Calu3 (cell line): ENCODE measurements at regions not wholly inside any gene's neighbourhood (a gene's known extent, or its start where the extent isn't known, plus 50 kb on each side); places are given as distances from the start of the nearest gene placed in this dataset.

Experiments
- BruUV-seq: library from RNA; stranded (reverse); fragments of 400-500 nt; replicated peaks from 2 replicates; lab custom pipeline; 2021; lab: Mats Ljungman, UMichigan
- CTCF ChIA-PET: fragments of 300-600 bp; sonication (Branson Sonifier 250); formaldehyde crosslinking; loops from one replicate; lab custom pipeline; 2022; ENCODE audit warnings: antibody characterized with exemption; lab: Charles Lee
- DNase-seq: peaks from one replicate; pipeline ENCODE4 v3.0.0; 2022
- H3K27ac Mint-ChIP-seq: one replicate; pipeline ENCODE4 v1.8.0; 2022; ENCODE audit warnings: mixed read lengths; ENCODE audit not compliant: unreplicated experiment
- H3K27me3 Mint-ChIP-seq: one replicate; pipeline ENCODE4 v1.8.0; 2022; ENCODE audit warnings: mixed read lengths; ENCODE audit not compliant: unreplicated experiment
- H3K36me3 Mint-ChIP-seq: one replicate; pipeline ENCODE4 v1.8.0; 2022; ENCODE audit warnings: mild to moderate bottlenecking, moderate library complexity, mixed read lengths; ENCODE audit not compliant: insufficient read depth, unreplicated experiment
- H3K4me1 Mint-ChIP-seq: one replicate; pipeline ENCODE4 v1.8.0; 2022; ENCODE audit warnings: mild to moderate bottlenecking, low read depth, mixed read lengths; ENCODE audit not compliant: unreplicated experiment
- H3K4me3 Mint-ChIP-seq: one replicate; pipeline ENCODE4 v1.8.0; 2022; ENCODE audit warnings: mild to moderate bottlenecking, low read depth, moderate library complexity, mixed read lengths; ENCODE audit not compliant: unreplicated experiment
- H3K9me3 Mint-ChIP-seq: one replicate; pipeline ENCODE4 v1.8.0; 2022; ENCODE audit warnings: low read depth, mixed read lengths; ENCODE audit not compliant: unreplicated experiment
- intact Hi-C: fragments of 100-400 bp; cut with micrococcal nuclease; formaldehyde crosslinking; loops from one replicate; pipeline ENCODE4 v1.10.0; 2022; ENCODE audit not compliant: unreplicated experiment
- TF ChIP-seq, protein P1 (sequence below): fragments of 200-600 bp; IDR thresholded peaks from one replicate; pipeline ENCODE4 v1.8.0; 2022; ENCODE audit warnings: antibody characterized with exemption; ENCODE audit not compliant: unreplicated experiment

DNA sequence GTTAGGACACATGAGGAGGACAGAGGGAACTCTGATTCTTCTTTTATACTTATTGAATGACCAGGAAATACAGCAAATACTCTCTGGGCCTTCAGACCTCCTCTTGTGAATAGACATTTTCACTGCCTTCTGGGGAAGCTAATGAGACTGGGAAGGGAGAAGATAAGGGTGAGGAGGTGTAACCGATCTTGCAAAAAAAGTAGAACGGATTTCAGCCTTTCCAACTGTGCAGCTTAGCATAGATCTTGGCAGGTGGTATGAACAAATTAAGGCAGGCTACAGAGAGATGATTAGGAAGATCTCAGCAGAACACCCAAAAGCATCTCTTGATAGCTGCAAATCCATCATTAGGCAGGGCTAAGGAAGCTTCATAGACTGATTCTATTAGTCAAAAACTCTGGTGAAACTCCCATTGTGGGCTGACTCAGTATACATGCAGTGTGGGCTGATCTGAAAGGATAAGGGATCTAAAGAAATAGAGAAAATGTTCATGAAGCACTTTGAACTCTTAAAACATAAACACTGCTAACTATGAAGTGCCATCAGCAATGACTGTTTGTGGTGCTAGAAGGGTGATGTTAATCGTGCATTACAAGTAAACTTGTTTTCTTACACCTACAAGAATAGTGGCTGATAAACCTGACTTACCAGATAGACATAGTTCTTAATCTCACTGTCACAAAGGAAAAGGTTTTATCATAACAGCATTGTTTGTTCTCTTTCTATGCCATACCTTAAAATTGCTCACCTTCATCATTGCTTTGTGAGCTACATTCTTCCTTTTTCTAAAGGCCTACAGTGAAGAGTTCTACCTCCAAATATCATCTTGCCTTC lies 85.5 kb upstream of the PALMD start:
- CTCF ChIA-PET = interaction anchor here (0.7 kb wide), 1 partner anchor 16 kb away, joined by 4 read pairs; no protein-coding TSS in a partner anchor
- intact Hi-C loops = no loop called here
- no peaks in the 10 kb centered on the region for H3K27me3 Mint-ChIP-seq

DNA sequence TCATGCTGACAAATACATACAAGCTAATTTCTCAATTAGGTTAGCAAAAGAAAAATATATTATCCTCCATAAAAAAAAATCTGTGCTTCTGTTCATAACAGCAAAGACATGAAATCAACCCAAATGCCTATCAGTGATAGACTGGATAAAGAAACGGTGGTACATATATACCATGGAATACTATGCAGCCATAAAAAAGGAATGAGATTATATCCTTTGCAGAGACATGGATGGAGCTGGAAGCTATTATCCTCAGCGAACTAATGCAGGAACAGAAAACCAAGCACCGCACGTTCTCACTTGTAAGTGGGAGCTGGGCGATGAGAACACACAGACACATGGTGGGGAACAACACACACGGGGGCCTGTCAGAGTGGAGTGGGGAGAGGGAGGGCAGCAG lies 84.0 kb upstream of the PALMD start:
- peaks cover 57% of the 10 kb centered on the region for H3K4me1 Mint-ChIP-seq
- peaks cover 3% of the 10 kb centered on the region for H3K36me3 Mint-ChIP-seq
- no peaks in the 10 kb centered on the region for H3K27me3 Mint-ChIP-seq
- BruUV-seq = no TSS peak
- TF ChIP-seq, protein P1, sequence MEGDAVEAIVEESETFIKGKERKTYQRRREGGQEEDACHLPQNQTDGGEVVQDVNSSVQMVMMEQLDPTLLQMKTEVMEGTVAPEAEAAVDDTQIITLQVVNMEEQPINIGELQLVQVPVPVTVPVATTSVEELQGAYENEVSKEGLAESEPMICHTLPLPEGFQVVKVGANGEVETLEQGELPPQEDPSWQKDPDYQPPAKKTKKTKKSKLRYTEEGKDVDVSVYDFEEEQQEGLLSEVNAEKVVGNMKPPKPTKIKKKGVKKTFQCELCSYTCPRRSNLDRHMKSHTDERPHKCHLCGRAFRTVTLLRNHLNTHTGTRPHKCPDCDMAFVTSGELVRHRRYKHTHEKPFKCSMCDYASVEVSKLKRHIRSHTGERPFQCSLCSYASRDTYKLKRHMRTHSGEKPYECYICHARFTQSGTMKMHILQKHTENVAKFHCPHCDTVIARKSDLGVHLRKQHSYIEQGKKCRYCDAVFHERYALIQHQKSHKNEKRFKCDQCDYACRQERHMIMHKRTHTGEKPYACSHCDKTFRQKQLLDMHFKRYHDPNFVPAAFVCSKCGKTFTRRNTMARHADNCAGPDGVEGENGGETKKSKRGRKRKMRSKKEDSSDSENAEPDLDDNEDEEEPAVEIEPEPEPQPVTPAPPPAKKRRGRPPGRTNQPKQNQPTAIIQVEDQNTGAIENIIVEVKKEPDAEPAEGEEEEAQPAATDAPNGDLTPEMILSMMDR = no peak
- intact Hi-C loops = no loop called here
- no peaks in the 10 kb centered on the region for H3K9me3 Mint-ChIP-seq
- DNase-seq = no peak
- H3K4me3 Mint-ChIP-seq = no peak overlapping the region
- CTCF ChIA-PET = no interaction called here
- H3K27ac Mint-ChIP-seq = no peak overlapping the region

More for the DNA sequence above, 85.5 kb upstream of the PALMD start:
- Mint-ChIP-seq H3K9me3 (no peaks in the 10 kb centered on the region), H3K36me3 (peaks cover 5% of the 10 kb centered on the region), H3K4me3 (no peak overlapping the region), H3K4me1 (peaks cover 58% of the 10 kb centered on the region), H3K27ac (peak overlapping the region; percentile 88)
- TF ChIP-seq, protein P1 = no peak
- DNase-seq = no peak
- BruUV-seq = no TSS peak

DNA sequence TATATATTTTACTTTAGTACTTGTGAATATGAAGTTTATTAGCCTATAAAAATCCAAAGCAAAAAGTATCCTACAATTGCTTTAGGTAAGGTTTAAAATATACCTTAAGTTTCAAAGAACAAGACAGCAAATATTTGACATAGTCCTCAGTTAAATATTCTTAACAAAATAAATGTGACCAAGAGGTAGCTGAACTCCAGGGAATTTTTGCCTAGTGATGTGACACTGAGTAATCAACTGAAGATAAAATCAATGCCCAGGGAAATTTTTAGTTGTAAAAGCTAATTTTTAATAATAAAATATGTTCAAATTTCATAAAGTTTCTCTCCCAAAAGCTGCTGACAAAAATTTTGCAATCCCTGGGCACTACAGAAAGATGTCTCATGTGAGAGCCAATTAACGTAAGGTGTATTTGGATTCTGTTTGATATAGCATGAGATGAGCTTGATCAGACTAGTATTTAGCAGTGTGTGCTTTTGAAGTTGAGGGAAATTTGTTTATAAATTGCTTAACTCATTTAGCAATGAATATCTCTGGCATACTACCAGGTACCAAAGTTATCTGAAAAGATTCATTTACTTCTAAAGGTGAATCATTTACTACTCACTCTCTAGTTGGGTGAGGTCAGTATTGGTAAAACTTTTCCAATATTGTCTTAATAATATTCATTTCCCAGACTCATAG lies 80.2 kb upstream of the PALMD start:
- no peak overlapping the region for H3K27ac Mint-ChIP-seq

DNA sequence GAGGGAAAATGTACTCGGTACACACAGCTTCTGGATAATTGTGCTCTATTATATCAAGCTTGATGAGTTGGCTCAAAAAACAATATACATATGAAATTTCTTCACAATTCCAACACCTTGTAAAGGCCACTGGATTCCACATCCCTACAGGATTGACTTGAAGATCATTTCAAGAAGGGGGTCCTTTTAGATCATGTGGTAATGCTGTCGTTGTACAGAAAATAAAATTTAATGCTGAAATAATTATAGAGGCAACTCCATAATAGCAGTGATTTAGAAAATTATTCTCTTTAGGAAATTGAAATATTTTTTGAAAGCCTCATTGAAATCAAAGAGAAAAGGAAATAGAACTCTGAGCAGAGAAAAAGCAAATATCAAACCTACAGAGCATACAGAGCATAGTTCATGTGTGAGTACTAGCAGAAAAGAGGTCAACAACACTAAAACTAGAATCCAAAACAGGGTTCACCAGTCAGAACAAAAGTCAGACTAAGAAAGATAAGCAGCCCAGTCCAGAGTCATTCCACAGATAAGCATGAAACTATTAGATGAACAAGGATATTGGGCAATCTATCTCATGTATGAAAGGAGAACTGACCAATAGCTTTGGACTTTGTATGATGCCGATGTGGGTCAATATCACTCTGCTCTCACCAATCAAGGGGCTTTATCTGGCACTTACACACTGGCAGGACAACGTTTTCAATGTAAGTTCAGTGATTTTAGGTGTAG lies 79.5 kb upstream of the PALMD start:
- TF ChIP-seq, protein P1 = no peak
- intact Hi-C loops = no loop called here
- H3K4me3 Mint-ChIP-seq = no peak overlapping the region
- no peaks in the 10 kb centered on the region for H3K27me3 Mint-ChIP-seq
- CTCF ChIA-PET = no interaction called here
- no peaks in the 10 kb centered on the region for H3K36me3 Mint-ChIP-seq
- H3K4me1 Mint-ChIP-seq = peaks cover 38% of the 10 kb centered on the region
- no TSS peak for BruUV-seq
- H3K9me3 Mint-ChIP-seq = no peaks in the 10 kb centered on the region
- no peak for DNase-seq
- peak overlapping the region; percentile 68 for H3K27ac Mint-ChIP-seq

More for the DNA sequence above, 80.2 kb upstream of the PALMD start:
- H3K27me3 Mint-ChIP-seq = no peaks in the 10 kb centered on the region
- no peaks in the 10 kb centered on the region for H3K9me3 Mint-ChIP-seq
- CTCF ChIA-PET = interaction anchor here (0.7 kb wide), 1 partner anchor 59 kb away, joined by 3 read pairs; no protein-coding TSS in a partner anchor
- DNase-seq = no peak
- H3K4me1 Mint-ChIP-seq = peaks cover 44% of the 10 kb centered on the region
- H3K4me3 Mint-ChIP-seq = no peak overlapping the region
- TF ChIP-seq, protein P1 = no peak
- H3K36me3 Mint-ChIP-seq = no peaks in the 10 kb centered on the region
- no TSS peak for BruUV-seq
- intact Hi-C loops = no loop called here
